Keratinocyte (primary cell): ENCODE measurements at regions not wholly inside any gene's neighbourhood (a gene's known extent, or its start where the extent isn't known, plus 50 kb on each side); places are given as distances from the start of the nearest gene placed in this dataset.

Experiments
- DNase-seq: peaks from one replicate; pipeline ENCODE4 v3.0.0-alpha.2; 2011; ENCODE audit warnings: low read depth, missing footprints, low spot score
- FAIRE-seq: peaks from 2 replicates; lab custom pipeline; 2011; peaks lifted over from hg19 to GRCh38; lab: Jason Lieb, UNC
- H2AFZ ChIP-seq: 2 replicates; pipeline ENCODE4 v1.6.0; 2012; ENCODE audit warnings: low read length, control low read depth, inconsistent platforms; ENCODE audit not compliant: control insufficient read depth
- H3K27ac ChIP-seq: 2 replicates; pipeline ENCODE4 v1.5.1; 2011; ENCODE audit warnings: low read length; ENCODE audit not compliant: control insufficient read depth, insufficient read depth
- H3K27me3 ChIP-seq: 3 replicates; pipeline ENCODE4 v1.6.0; 2011; ENCODE audit warnings: low read length; ENCODE audit not compliant: control insufficient read depth, insufficient read depth; ENCODE audit errors: extremely low read depth
- H3K36me3 ChIP-seq, 2 experiments: 2 replicates in 1 of 2; 3 replicates in 1 of 2; pipeline ENCODE4 v1.5.1; 2011; ENCODE audit warnings: low read length in 2 of 2, mild to moderate bottlenecking in 1 of 2; ENCODE audit not compliant: control insufficient read depth in 2 of 2, insufficient read depth in 2 of 2; ENCODE audit errors: extremely low read depth in 1 of 2
- H3K4me1 ChIP-seq: 3 replicates; pipeline ENCODE4 v1.5.1; 2011; ENCODE audit warnings: low read length; ENCODE audit not compliant: control insufficient read depth, insufficient read depth; ENCODE audit errors: extremely low read depth
- H3K4me2 ChIP-seq: 3 replicates; pipeline ENCODE4 v1.6.0; 2011; ENCODE audit warnings: low read depth, low read length; ENCODE audit not compliant: control insufficient read depth, insufficient read depth; ENCODE audit errors: extremely low read depth
- H3K4me3 ChIP-seq, 3 experiments: fragments of 200-600 bp in 1 of 3; sonication (generic) in 1 of 3; 2 replicates in 2 of 3; 3 replicates in 1 of 3; pipeline ENCODE4 v1.5.1; 2011 to 2016; ENCODE audit warnings: low read length in 3 of 3, mild to moderate bottlenecking in 3 of 3, control low read depth in 2 of 3, inconsistent platforms in 1 of 3, low read depth in 1 of 3, mixed read lengths in 1 of 3, mixed run types in 1 of 3, moderate library complexity in 1 of 3; ENCODE audit not compliant: control insufficient read depth in 2 of 3, insufficient read depth in 2 of 3; ENCODE audit errors: extremely low read depth in 1 of 3
- H3K79me2 ChIP-seq: 2 replicates; pipeline ENCODE4 v1.6.0; 2012; ENCODE audit warnings: low read length; ENCODE audit not compliant: control insufficient read depth, insufficient read depth
- H3K9ac ChIP-seq: 3 replicates; pipeline ENCODE4 v1.6.0; 2011; ENCODE audit warnings: low read length; ENCODE audit not compliant: control insufficient read depth, insufficient read depth; ENCODE audit errors: extremely low read depth
- H3K9me1 ChIP-seq: 3 replicates; pipeline ENCODE4 v1.6.0; 2011; ENCODE audit warnings: low read length; ENCODE audit not compliant: control insufficient read depth, insufficient read depth; ENCODE audit errors: extremely low read depth
- H3K9me3 ChIP-seq: 2 replicates; pipeline ENCODE4 v1.5.1; 2012; ENCODE audit warnings: low read depth, low read length; ENCODE audit not compliant: control insufficient read depth
- H4K20me1 ChIP-seq: 3 replicates; pipeline ENCODE4 v1.6.0; 2011; ENCODE audit warnings: low read length; ENCODE audit not compliant: control insufficient read depth, insufficient read depth; ENCODE audit errors: extremely low read depth
- CTCF ChIP-seq, 3 experiments: IDR thresholded peaks in 1 of 3; conservative IDR thresholded peaks in 1 of 3; optimal IDR thresholded peaks in 1 of 3; 2 replicates in 2 of 3; 3 replicates in 1 of 3; pipeline versions ENCODE3 to v1.5.1; 2011; ENCODE audit warnings: low read length in 3 of 3, mild to moderate bottlenecking in 3 of 3, moderate library complexity in 2 of 3, control low read depth in 1 of 3, inconsistent platforms in 1 of 3; ENCODE audit not compliant: insufficient read depth in 2 of 3; ENCODE audit errors: extremely low read depth in 1 of 3
- EZH2 ChIP-seq: IDR thresholded peaks from one replicate; pipeline ENCODE4 v1.6.1; 2012; ENCODE audit warnings: inconsistent platforms, mild to moderate bottlenecking, low read length, moderate library complexity
- dilution Hi-C: fragments of 300-500 bp; cut with MboI; formaldehyde crosslinking; loops from one replicate; pipeline ENCODE4 v1.7.0; 2020; ENCODE audit warnings: low sequenced_read_pairs; ENCODE audit not compliant: extremely low pct_ligation_motif_present

GRCh38 chr5:96094904-96095303, 133.3 kb upstream of the ELL2 start:
- H3K27me3 ChIP-seq = no peaks in the 10 kb centered on the region
- dilution Hi-C loops = no loop called here
- no peak overlapping the region for H3K4me3 ChIP-seq
- H3K4me1 ChIP-seq = peaks cover 32% of the 10 kb centered on the region
- TF ChIP-seq CTCF (optimal IDR thresholded peaks at IDR 0.05 in 1 of 3, IDR thresholded peaks at IDR 0.05 in 1 of 3, conservative IDR thresholded peaks at IDR 0.05 in 1 of 3; ENCODE audit: extremely low read depth in 1 of 3, insufficient read depth in 2 of 3, low read length in 3 of 3) = no peak
- TF ChIP-seq EZH2 = no peak
- peak; percentile 63 for FAIRE-seq
- no peaks in the 10 kb centered on the region for H3K9me3 ChIP-seq
- no peaks in the 10 kb centered on the region for H3K9me1 ChIP-seq
- no peak overlapping the region for H2AFZ ChIP-seq
- no peak for DNase-seq
- H3K79me2 ChIP-seq = no peaks in the 10 kb centered on the region
- peak overlapping the region; percentile 76 for H3K27ac ChIP-seq
- no peaks in the 10 kb centered on the region for H3K36me3 ChIP-seq
- no peaks in the 10 kb centered on the region for H4K20me1 ChIP-seq
- H3K4me2 ChIP-seq = peak overlapping the region; percentile 27
- no peak overlapping the region for H3K9ac ChIP-seq

- peaks cover 32% of the 10 kb centered on the region for H3K4me1 ChIP-seq
- no peaks in the 10 kb centered on the region for H3K79me2 ChIP-seq
- dilution Hi-C loops = no loop called here
- H3K9me3 ChIP-seq = no peaks in the 10 kb centered on the region
- no peak overlapping the region for H3K4me3 ChIP-seq
- FAIRE-seq (peak; percentile 60), DNase-seq (no peak)
- peak overlapping the region; percentile 60 for H3K4me2 ChIP-seq
- no peaks in the 10 kb centered on the region for H4K20me1 ChIP-seq
- no peaks in the 10 kb centered on the region for H3K27me3 ChIP-seq
- peak overlapping the region; percentile 76 for H3K27ac ChIP-seq
- peak overlapping the region; percentile 16 for H3K9ac ChIP-seq
- H3K9me1 ChIP-seq = no peaks in the 10 kb centered on the region
- H3K36me3 ChIP-seq = no peaks in the 10 kb centered on the region
- H2AFZ ChIP-seq = no peak overlapping the region
- no peak for TF ChIP-seq EZH2
- TF ChIP-seq CTCF (optimal IDR thresholded peaks at IDR 0.05 in 1 of 3, IDR thresholded peaks at IDR 0.05 in 1 of 3, conservative IDR thresholded peaks at IDR 0.05 in 1 of 3; ENCODE audit: extremely low read depth in 1 of 3, insufficient read depth in 2 of 3, low read length in 3 of 3) = no peak
Observed at GRCh38 chr5:96093890-96094381, 132.3 kb upstream of the ELL2 start.
